GM12878 (cell line): ENCODE measurements at regions not wholly inside any gene's neighbourhood (a gene's known extent, or its start where the extent isn't known, plus 50 kb on each side); places are given as distances from the start of the nearest gene placed in this dataset.

ENCODE experiments used
- ESRRA ChIP-seq: IDR thresholded peaks from 2 replicates; pipeline ENCODE4 v1.6.1; 2012; ENCODE audit warnings: mild to moderate bottlenecking, low read length, improper control_type of control experiment
- MXI1 ChIP-seq: fragments of 150-350 bp; IDR thresholded peaks from 2 replicates; pipeline ENCODE4 v1.6.1; 2011; ENCODE audit warnings: low read depth, mild to moderate bottlenecking, inconsistent platforms, low read length, improper control_type of control experiment
- NFYB ChIP-seq: IDR thresholded peaks from 2 replicates; pipeline ENCODE4 v1.6.1; 2011; ENCODE audit warnings: low read depth, mild to moderate bottlenecking, low read length, improper control_type of control experiment, moderate library complexity; ENCODE audit not compliant: insufficient read depth
- YBX1 ChIP-seq: fragments of 450-650 bp; IDR thresholded peaks from 2 replicates; pipeline ENCODE4 v1.6.1; 2016; ENCODE audit warnings: antibody characterized with exemption
- TF ChIP-seq, protein P1 (sequence below): IDR thresholded peaks from 2 replicates; pipeline ENCODE4 v1.6.1; 2012; ENCODE audit warnings: low read depth, low read length, improper control_type of control experiment
- TF ChIP-seq, protein P2 (sequence below), 3 experiments: IDR thresholded peaks in 2 of 3; conservative IDR thresholded peaks in 1 of 3; 2 replicates each; pipeline ENCODE4 v1.5.1; 2011; ENCODE audit warnings: low read depth in 3 of 3, low read length in 3 of 3, mild to moderate bottlenecking in 3 of 3, control low read depth in 2 of 3, moderate library complexity in 2 of 3, inconsistent platforms in 1 of 3, mixed read lengths in 1 of 3; ENCODE audit not compliant: control insufficient read depth in 2 of 3, insufficient read depth in 1 of 3; ENCODE audit errors: extremely low read depth in 1 of 3

DNA sequence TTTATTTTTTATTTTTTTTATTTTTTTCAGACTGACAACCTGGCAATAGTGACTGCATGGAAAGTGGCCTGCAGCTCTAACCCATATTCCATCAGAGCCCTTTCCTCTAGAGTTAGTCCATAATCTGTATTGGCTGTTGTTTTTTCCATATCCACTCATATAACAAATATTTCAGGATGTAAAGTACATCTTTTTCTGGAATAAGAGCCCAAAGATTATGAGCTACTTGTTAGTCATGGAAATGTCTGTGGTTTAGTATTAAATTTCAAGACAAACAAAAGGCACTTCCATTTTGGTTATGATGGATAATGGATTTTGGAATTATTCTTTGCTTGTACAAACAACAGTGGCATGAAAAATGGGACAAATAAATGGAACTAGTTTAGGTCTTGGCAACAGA is 296.0 kb upstream of the HS3ST1 start:
- no peak for TF ChIP-seq YBX1
- TF ChIP-seq, protein P1, sequence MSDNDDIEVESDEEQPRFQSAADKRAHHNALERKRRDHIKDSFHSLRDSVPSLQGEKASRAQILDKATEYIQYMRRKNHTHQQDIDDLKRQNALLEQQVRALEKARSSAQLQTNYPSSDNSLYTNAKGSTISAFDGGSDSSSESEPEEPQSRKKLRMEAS: no peak
- TF ChIP-seq, protein P2, sequence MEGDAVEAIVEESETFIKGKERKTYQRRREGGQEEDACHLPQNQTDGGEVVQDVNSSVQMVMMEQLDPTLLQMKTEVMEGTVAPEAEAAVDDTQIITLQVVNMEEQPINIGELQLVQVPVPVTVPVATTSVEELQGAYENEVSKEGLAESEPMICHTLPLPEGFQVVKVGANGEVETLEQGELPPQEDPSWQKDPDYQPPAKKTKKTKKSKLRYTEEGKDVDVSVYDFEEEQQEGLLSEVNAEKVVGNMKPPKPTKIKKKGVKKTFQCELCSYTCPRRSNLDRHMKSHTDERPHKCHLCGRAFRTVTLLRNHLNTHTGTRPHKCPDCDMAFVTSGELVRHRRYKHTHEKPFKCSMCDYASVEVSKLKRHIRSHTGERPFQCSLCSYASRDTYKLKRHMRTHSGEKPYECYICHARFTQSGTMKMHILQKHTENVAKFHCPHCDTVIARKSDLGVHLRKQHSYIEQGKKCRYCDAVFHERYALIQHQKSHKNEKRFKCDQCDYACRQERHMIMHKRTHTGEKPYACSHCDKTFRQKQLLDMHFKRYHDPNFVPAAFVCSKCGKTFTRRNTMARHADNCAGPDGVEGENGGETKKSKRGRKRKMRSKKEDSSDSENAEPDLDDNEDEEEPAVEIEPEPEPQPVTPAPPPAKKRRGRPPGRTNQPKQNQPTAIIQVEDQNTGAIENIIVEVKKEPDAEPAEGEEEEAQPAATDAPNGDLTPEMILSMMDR (IDR thresholded peaks at IDR 0.05 in 2 of 3, conservative IDR thresholded peaks at IDR 0.05 in 1 of 3; ENCODE audit: control insufficient read depth in 2 of 3, extremely low read depth in 1 of 3, insufficient read depth in 1 of 3, low read depth in 3 of 3, low read length in 3 of 3): no peak
- TF ChIP-seq NFYB: no peak
- no peak for TF ChIP-seq MXI1
- TF ChIP-seq ESRRA: no peak
